GM12878 (cell line): ENCODE measurements at regions not wholly inside any gene's neighbourhood (a gene's known extent, or its start where the extent isn't known, plus 50 kb on each side); places are given as distances from the start of the nearest gene placed in this dataset.

Experiments used
- ATAC-seq: fragments of 200-7000 bp; cut with Tn5 transposase; 3 replicates; pipeline ENCODE4 v1.9.1; 2020; ENCODE audit warnings: mild to moderate bottlenecking, moderate library complexity
- BruUV-seq: library from RNA; stranded (reverse); fragments of 400-500 nt; replicated peaks from 2 replicates; lab custom pipeline; 2021; lab: Mats Ljungman, UMichigan
- CTCF ChIA-PET: fragments of 300-600 bp; sonication (Branson Sonifier 250); formaldehyde crosslinking; extraction: SDS; loops from one replicate; lab custom pipeline; 2021; ENCODE audit warnings: inconsistent platforms; lab: Yijun Ruan, JAX
- POLR2A ChIA-PET: fragments of 350-600 bp; formaldehyde crosslinking; extraction: SDS; loops from one replicate; lab custom pipeline; 2021; ENCODE audit warnings: inconsistent platforms; lab: Charles Lee
- RAD21 ChIA-PET: fragments of 300-600 bp; sonication (Branson Sonifier 250); formaldehyde crosslinking; loops from one replicate; lab custom pipeline; 2023; ENCODE audit warnings: antibody characterized with exemption; ENCODE audit not compliant: unreplicated experiment; lab: Charles Lee
- SMC1A ChIA-PET: fragments of 300-600 bp; sonication (Branson Sonifier 250); formaldehyde crosslinking; loops from one replicate; lab custom pipeline; 2023; ENCODE audit not compliant: unreplicated experiment, uncharacterized antibody; lab: Charles Lee
- DNase-seq: peaks from one replicate; pipeline ENCODE4 v3.0.0-alpha.2; 2011; ENCODE audit warnings: low read depth, low spot score
- FAIRE-seq: peaks from 3 replicates; lab custom pipeline; 2011; peaks lifted over from hg19 to GRCh38; lab: Jason Lieb, UNC
- H2AFZ ChIP-seq: 2 replicates; pipeline ENCODE4 v1.6.0; 2011; ENCODE audit warnings: low read depth, low read length, control low read depth; ENCODE audit not compliant: control insufficient read depth
- H3K27ac ChIP-seq: 2 replicates; pipeline ENCODE4 v1.5.1; 2011; ENCODE audit warnings: control low read depth; ENCODE audit not compliant: control insufficient read depth, insufficient read depth
- H3K27me3 ChIP-seq, 2 experiments: replicated peaks in 1 of 2; 2 replicates each; pipeline versions ENCODE4 v1.6.0 to v1.6.1; 2011; ENCODE audit warnings: low read length in 1 of 2; ENCODE audit not compliant: control insufficient read depth in 2 of 2, insufficient read depth in 2 of 2
- H3K36me3 ChIP-seq, 2 experiments: 2 replicates each; pipeline ENCODE4 v1.5.1; 2011; ENCODE audit warnings: low read length in 1 of 2; ENCODE audit not compliant: control insufficient read depth in 2 of 2, insufficient read depth in 2 of 2
- H3K4me1 ChIP-seq: 2 replicates; pipeline ENCODE4 v1.6.1; 2011; ENCODE audit warnings: mild to moderate bottlenecking, low read length, moderate library complexity, mixed read lengths; ENCODE audit not compliant: control insufficient read depth, insufficient read depth
- H3K4me2 ChIP-seq: 2 replicates; pipeline ENCODE4 v1.6.0; 2011; ENCODE audit warnings: control low read depth; ENCODE audit not compliant: control insufficient read depth, insufficient read depth
- H3K4me3 ChIP-seq: fragments of 200-600 bp; sonication (generic); 2 replicates; pipeline ENCODE4 v1.5.1; 2016
- H3K79me2 ChIP-seq: 2 replicates; pipeline ENCODE4 v1.6.0; 2011; ENCODE audit warnings: low read length; ENCODE audit not compliant: control insufficient read depth, insufficient read depth
- H3K9ac ChIP-seq: 2 replicates; pipeline ENCODE4 v1.8.0; 2011; ENCODE audit warnings: low read length, control low read depth, mixed read lengths; ENCODE audit not compliant: control insufficient read depth, insufficient read depth
- H3K9me3 ChIP-seq: replicated peaks from 3 replicates; pipeline ENCODE4 v1.5.1; 2011; ENCODE audit warnings: mild to moderate bottlenecking, low read length; ENCODE audit not compliant: control insufficient read depth, insufficient read depth
- H4K20me1 ChIP-seq: 2 replicates; pipeline ENCODE4 v1.6.0; 2011; ENCODE audit not compliant: control insufficient read depth, insufficient read depth
- ASH2L ChIP-seq: fragments of 300-600, 200-600 bp; sonication (generic); IDR thresholded peaks from 2 replicates; pipeline ENCODE4 v1.6.1; 2017; ENCODE audit warnings: low read depth, mild to moderate bottlenecking, borderline replicate concordance
- BCL3 ChIP-seq: IDR thresholded peaks from 2 replicates; pipeline ENCODE4 v1.6.1; 2011; ENCODE audit warnings: borderline replicate concordance, low read depth, mild to moderate bottlenecking, moderate library complexity, low read length; ENCODE audit not compliant: insufficient read depth, poor library complexity, severe bottlenecking
- BRCA1 ChIP-seq: IDR thresholded peaks from 2 replicates; pipeline ENCODE4 v1.6.1; 2011; ENCODE audit warnings: low read depth, low read length, improper control_type of control experiment
- EP300 ChIP-seq, 2 experiments: fragments of 150-350 bp in 1 of 2; IDR thresholded peaks; 2 replicates each; pipeline ENCODE4 v1.6.1; 2011 to 2012; ENCODE audit warnings: low read depth in 2 of 2, low read length in 2 of 2, borderline replicate concordance in 1 of 2, improper control_type of control experiment in 1 of 2, inconsistent platforms in 1 of 2; ENCODE audit not compliant: control insufficient read depth in 1 of 2
- TBL1XR1 ChIP-seq: IDR thresholded peaks from 2 replicates; pipeline ENCODE4 v1.6.1; 2012; ENCODE audit warnings: low read depth, low read length, improper control_type of control experiment
- WGBS: methylation state at CpG from one replicate; pipeline ENCODE4 v1.1.6; 2016; ENCODE audit warnings: low lambda C conversion rate; ENCODE audit not compliant: insufficient replicate concordance, insufficient coverage; ENCODE audit errors: missing lambda C conversion rate; 5-methylcytosine and 5-hydroxymethylcytosine counted together
- in situ Hi-C: fragments of 300-500 bp; cut with MboI; formaldehyde crosslinking; loops from 9 replicates; pipeline ENCODE4 v1.14.3; 2018; ENCODE audit warnings: mixed read lengths
- intact Hi-C: fragments of 100-400 bp; cut with micrococcal nuclease; formaldehyde crosslinking; loops from one replicate; pipeline ENCODE4 v1.14.2; 2022; ENCODE audit not compliant: unreplicated experiment

GRCh38 chr6:6704103-6705060 lies 115.9 kb downstream of the LY86 start:
- FAIRE-seq (no peak), ATAC-seq (no peak), DNase-seq (no peak)
- Histone ChIP-seq H3K27ac (no peak overlapping the region), H3K9ac (no peak overlapping the region), H3K4me2 (no peak overlapping the region), H3K36me3 (no peaks in the 10 kb centered on the region), H3K9me3 (no peaks in the 10 kb centered on the region), H3K27me3 (no peaks in the 10 kb centered on the region; a peak in 1 of 4 replicates), H4K20me1 (no peaks in the 10 kb centered on the region), H3K4me1 (no peaks in the 10 kb centered on the region), H2AFZ (no peak overlapping the region), H3K4me3 (no peak overlapping the region), H3K79me2 (no peaks in the 10 kb centered on the region)
- POLR2A ChIA-PET, result interaction anchor here (0.9 kb wide), 1 partner anchor 9 kb away, joined by 5 read pairs; no protein-coding TSS in a partner anchor
- 45% methylated on average over 13 of the region's 13 CpGs for WGBS
- RAD21 ChIA-PET, result interaction anchor here (0.5 to 1.7 kb wide), 3 partner anchors 157 to 913 kb away, joined by 3 to 4 read pairs (median 3); no protein-coding TSS in a partner anchor
- in situ Hi-C loops, result no loop called here
- intact Hi-C loops, result no loop called here
- CTCF ChIA-PET, result interaction anchor here (0.6 to 1.2 kb wide), 3 partner anchors 8 to 55 kb away, joined by 3 to 8 read pairs (median 5); no protein-coding TSS in a partner anchor
- SMC1A ChIA-PET, result interaction anchor here (0.6 to 3.1 kb wide), 7 partner anchors 9 to 539 kb away, joined by 3 to 10 read pairs (median 4); no protein-coding TSS in a partner anchor
- no TSS peak for BruUV-seq
- TF ChIP-seq BRCA1 (no peak), TBL1XR1 (no peak)

DNA sequence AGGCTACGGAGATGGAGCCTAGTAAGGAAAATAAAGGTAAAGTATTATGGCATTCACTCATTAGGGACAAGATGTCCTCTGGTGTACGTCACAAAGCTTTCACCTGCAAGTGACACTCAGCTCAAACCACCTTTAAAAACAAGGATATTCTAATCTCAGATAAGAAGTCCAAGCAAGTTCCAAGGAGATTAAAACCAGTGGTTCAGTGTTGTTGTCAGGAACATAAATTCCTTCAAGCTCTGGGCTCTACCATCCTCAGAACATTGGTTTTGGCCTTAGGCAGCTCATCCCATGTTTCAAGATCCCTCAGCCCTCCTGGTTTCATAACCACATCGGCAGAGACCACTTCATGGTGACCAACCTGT lies 116.5 kb downstream of the LY86 start:
- Histone ChIP-seq H3K4me3 (no peak overlapping the region), H3K79me2 (no peaks in the 10 kb centered on the region), H3K4me1 (no peaks in the 10 kb centered on the region), H3K27me3 (no peaks in the 10 kb centered on the region; a peak in 1 of 4 replicates), H2AFZ (no peak overlapping the region), H3K9me3 (no peaks in the 10 kb centered on the region), H3K4me2 (no peak overlapping the region), H3K27ac (no peak overlapping the region), H3K36me3 (no peaks in the 10 kb centered on the region), H4K20me1 (no peaks in the 10 kb centered on the region), H3K9ac (no peak overlapping the region)
- FAIRE-seq, result no peak
- intact Hi-C loops (no loop called here), in situ Hi-C loops (no loop called here)
- CTCF ChIA-PET, result interaction anchor here (1.2 kb wide), 1 partner anchor 8 kb away, joined by 8 read pairs; no protein-coding TSS in a partner anchor
- no peak for ATAC-seq
- no peak for DNase-seq
- SMC1A ChIA-PET, result interaction anchor here (0.6 to 3.1 kb wide), 5 partner anchors 9 to 538 kb away, joined by 4 to 10 read pairs (median 4); no protein-coding TSS in a partner anchor
- 43% methylated on average over 3 of the region's 3 CpGs for WGBS
- TF ChIP-seq EP300 (IDR thresholded peaks at IDR 0.05; ENCODE audit: borderline replicate concordance in 1 of 2, control insufficient read depth in 1 of 2, low read depth in 2 of 2, low read length in 2 of 2), result no peak
- TF ChIP-seq ASH2L, result no peak
- TF ChIP-seq BCL3, result no peak
- BruUV-seq, result no TSS peak
- POLR2A ChIA-PET, result interaction anchor here (0.9 kb wide), 1 partner anchor 9 kb away, joined by 5 read pairs; no protein-coding TSS in a partner anchor
- RAD21 ChIA-PET, result no interaction called here
